Esophagus squamous epithelium (tissue), 4 donors: ENCODE measurements at regions not wholly inside any gene's neighbourhood (a gene's known extent, or its start where the extent isn't known, plus 50 kb on each side); places are given as distances from the start of the nearest gene placed in this dataset.

Experiments used
- CTCF ChIP-seq, 6 experiments: fragments of 450-650 bp in 4 of 6; fragments of 200-600 bp in 2 of 6; sonication (generic) in 2 of 6; IDR thresholded peaks; one replicate each; pipeline ENCODE4 v1.5.1; 2016 to 2019; ENCODE audit warnings: antibody characterized with exemption in 6 of 6, mild to moderate bottlenecking in 4 of 6, moderate library complexity in 4 of 6
- POLR2A ChIP-seq, 4 donors: fragments of 450-650 bp; IDR thresholded peaks; one replicate each; pipeline ENCODE4 v1.6.1; 2017; ENCODE audit warnings: antibody characterized with exemption in 4 of 4, mild to moderate bottlenecking in 4 of 4, moderate library complexity in 3 of 4

GRCh38 chr4:126344472-126344871, 1029.7 kb downstream of the FAT4 start:
- TF ChIP-seq CTCF (IDR thresholded peaks at IDR 0.05) (no peak), POLR2A (IDR thresholded peaks at IDR 0.05) (no peak)
